ENCODE measurements at regions not wholly inside any gene's neighbourhood (a gene's known extent, or its start where the extent isn't known, plus 50 kb on each side); places are given as distances from the start of the nearest gene placed in this dataset.

GRCh38 chr2:126241411-126241810 is 414.5 kb upstream of the GYPC start:
- no peak overlapping the region for H3K4me3 ChIP-seq (replicated peaks in 1 of 3; ENCODE audit: low read depth in 2 of 3, low read length in 3 of 3)
- H3K36me3 Mint-ChIP-seq: no peaks in the 10 kb centered on the region
- no peaks in the 10 kb centered on the region for H3K9me3 Mint-ChIP-seq
- no peaks in the 10 kb centered on the region for H3K4me1 ChIP-seq (ENCODE audit: control insufficient read depth in 1 of 2, insufficient read depth in 2 of 2, low read length in 2 of 2)
- peaks cover 0 to 3% (median 0%) of the 10 kb centered on the region in 3 donors for H3K27me3 Mint-ChIP-seq (ENCODE audit: low read depth in 3 of 3)
- H3K9me3 ChIP-seq (replicated peaks in 1 of 2; ENCODE audit: control insufficient read depth in 1 of 2, insufficient read depth in 1 of 2, low read length in 2 of 2): no peaks in the 10 kb centered on the region
- DNase-seq: no peak
- H3K79me2 ChIP-seq (ENCODE audit: insufficient read depth, low read length): no peaks in the 10 kb centered on the region
- no peak overlapping the region for H2AFZ ChIP-seq (ENCODE audit: insufficient read depth, low read depth, low read length, poor library complexity, severe bottlenecking)
- no peak overlapping the region for H3K27ac ChIP-seq (ENCODE audit: low read depth in 1 of 2, low read length in 2 of 2)
- H3K9ac ChIP-seq (ENCODE audit: insufficient read depth, low read length, poor library complexity, severe bottlenecking): no peak overlapping the region
- H3K36me3 ChIP-seq (replicated peaks in 1 of 2; ENCODE audit: control insufficient read depth in 1 of 2, insufficient read depth in 2 of 2, low read length in 2 of 2): no peaks in the 10 kb centered on the region
- no peaks in the 10 kb centered on the region for H3K4me1 Mint-ChIP-seq
- H3K4me3 Mint-ChIP-seq: no peak overlapping the region
- intact Hi-C loops (cut with micrococcal nuclease): no loop called here
- no peak for TF ChIP-seq CTCF (IDR thresholded peaks at IDR 0.05)
- no peaks in the 10 kb centered on the region for H3K27me3 ChIP-seq (ENCODE audit: control insufficient read depth in 2 of 2, insufficient read depth in 2 of 2, low read length in 2 of 2)
- H3K4me2 ChIP-seq (replicated peaks; ENCODE audit: extremely low read depth, low read length, poor library complexity, severe bottlenecking): no peak overlapping the region
- WGBS (ENCODE audit: insufficient coverage): 88% methylated on average over 3 of the region's 4 CpGs
- H4K20me1 ChIP-seq (ENCODE audit: insufficient read depth, low read length): no peaks in the 10 kb centered on the region
- no peak overlapping the region for H3K27ac Mint-ChIP-seq

DNA sequence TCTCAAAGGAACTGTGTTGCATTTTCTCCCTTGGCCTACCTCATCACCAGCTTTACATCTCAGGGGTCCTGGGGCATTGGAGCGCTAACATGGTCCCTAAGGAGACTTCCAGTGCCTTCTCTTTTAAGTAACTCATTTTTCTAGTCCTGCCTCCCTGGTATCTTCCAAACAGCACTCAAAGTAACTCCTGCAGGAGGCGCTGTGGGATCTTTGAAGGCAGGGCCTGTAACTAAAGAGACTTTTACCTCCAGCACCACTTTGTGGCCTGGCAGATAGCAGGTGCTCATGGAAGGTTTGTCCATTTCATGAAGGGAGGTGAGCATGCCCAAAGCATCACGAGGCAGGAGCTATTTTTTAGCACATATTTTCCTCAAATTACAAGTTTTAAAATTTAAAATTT is 411.0 kb upstream of the GYPC start:
- Histone ChIP-seq H3K79me2 (ENCODE audit: insufficient read depth, low read length) (no peaks in the 10 kb centered on the region), H4K20me1 (ENCODE audit: insufficient read depth, low read length) (no peaks in the 10 kb centered on the region), H3K27me3 (ENCODE audit: control insufficient read depth in 2 of 2, insufficient read depth in 2 of 2, low read length in 2 of 2) (no peaks in the 10 kb centered on the region), H3K9ac (ENCODE audit: insufficient read depth, low read length, poor library complexity, severe bottlenecking) (no peak overlapping the region), H2AFZ (ENCODE audit: insufficient read depth, low read depth, low read length, poor library complexity, severe bottlenecking) (no peak overlapping the region), H3K36me3 (replicated peaks in 1 of 2; ENCODE audit: control insufficient read depth in 1 of 2, insufficient read depth in 2 of 2, low read length in 2 of 2) (no peaks in the 10 kb centered on the region), H3K27ac (ENCODE audit: low read depth in 1 of 2, low read length in 2 of 2) (no peak overlapping the region), H3K4me2 (replicated peaks; ENCODE audit: extremely low read depth, low read length, poor library complexity, severe bottlenecking) (no peak overlapping the region), H3K9me3 (replicated peaks in 1 of 2; ENCODE audit: control insufficient read depth in 1 of 2, insufficient read depth in 1 of 2, low read length in 2 of 2) (no peaks in the 10 kb centered on the region), H3K4me1 (ENCODE audit: control insufficient read depth in 1 of 2, insufficient read depth in 2 of 2, low read length in 2 of 2) (no peaks in the 10 kb centered on the region), H3K4me3 (replicated peaks in 1 of 3; ENCODE audit: low read depth in 2 of 3, low read length in 3 of 3) (no peak overlapping the region)
- H3K27me3 Mint-ChIP-seq (ENCODE audit: low read depth in 3 of 3): peaks cover 0 to 5% (median 0%) of the 10 kb centered on the region in 3 donors
- TF ChIP-seq CTCF (IDR thresholded peaks at IDR 0.05): peak; percentile 31
- no peak overlapping the region for H3K4me3 Mint-ChIP-seq
- H3K9me3 Mint-ChIP-seq: no peaks in the 10 kb centered on the region
- WGBS (ENCODE audit: insufficient coverage): 83% methylated on average over 1 of the region's 3 CpGs
- peak in 2 of 3 donors; percentile 1 to 10 for DNase-seq
- no peaks in the 10 kb centered on the region for H3K4me1 Mint-ChIP-seq
- no peaks in the 10 kb centered on the region for H3K36me3 Mint-ChIP-seq
- intact Hi-C loops (cut with micrococcal nuclease): no loop called here
- no peak overlapping the region for H3K27ac Mint-ChIP-seq
